CD14-positive monocyte (primary cell): ENCODE measurements at regions not wholly inside any gene's neighbourhood (a gene's known extent, or its start where the extent isn't known, plus 50 kb on each side); places are given as distances from the start of the nearest gene placed in this dataset.
A peak's percentile ranks its signal among the peaks of the same experiment; 100 is the strongest.
"Not testable (repeated sequence)": the region's sequence is repeated elsewhere in the genome, so short reads cannot be mapped to it uniquely, and the experiment has no call there.

Experiments
- DNase-seq, 3 donors: peaks; one replicate each; pipeline ENCODE4 v3.0.0-alpha.2; 2011 to 2022
- H2AFZ ChIP-seq: 2 replicates; pipeline ENCODE4 v1.6.0; 2012; ENCODE audit warnings: mild to moderate bottlenecking, low read depth, low read length, inconsistent platforms; ENCODE audit not compliant: insufficient read depth, poor library complexity, severe bottlenecking
- H3K27ac ChIP-seq, 2 donors: 1 replicate in 1 of 2; 2 replicates in 1 of 2; pipeline ENCODE4 v1.5.1; 2012 to 2013; ENCODE audit warnings: low read length in 2 of 2, control low read depth in 1 of 2, inconsistent platforms in 1 of 2, low read depth in 1 of 2, mild to moderate bottlenecking in 1 of 2
- H3K27me3 ChIP-seq, 2 donors: one replicate each; pipeline versions ENCODE4 v1.6.0 to v1.6.1; 2011 to 2013; ENCODE audit warnings: low read length in 2 of 2; ENCODE audit not compliant: control insufficient read depth in 2 of 2, insufficient read depth in 2 of 2
- H3K36me3 ChIP-seq, 2 donors: replicated peaks in 1 of 2; 1 replicate in 1 of 2; 2 replicates in 1 of 2; pipeline versions ENCODE4 v1.5.1 to v1.6.1; 2012 to 2013; ENCODE audit warnings: low read length in 2 of 2, control low read depth in 1 of 2, inconsistent platforms in 1 of 2, mild to moderate bottlenecking in 1 of 2; ENCODE audit not compliant: insufficient read depth in 2 of 2, control insufficient read depth in 1 of 2
- H3K4me1 ChIP-seq, 2 donors: 1 replicate in 1 of 2; 2 replicates in 1 of 2; pipeline versions ENCODE4 v1.5.1 to v1.6.1; 2012 to 2013; ENCODE audit warnings: low read length in 2 of 2, control low read depth in 1 of 2, inconsistent platforms in 1 of 2, mild to moderate bottlenecking in 1 of 2, moderate library complexity in 1 of 2; ENCODE audit not compliant: insufficient read depth in 2 of 2, control insufficient read depth in 1 of 2
- H3K4me2 ChIP-seq: replicated peaks from 2 replicates; pipeline ENCODE3; 2012; ENCODE audit warnings: low read length, moderate library complexity, mild to moderate bottlenecking; ENCODE audit not compliant: poor library complexity, severe bottlenecking; ENCODE audit errors: extremely low read depth
- H3K4me3 ChIP-seq, 3 experiments: fragments of 200-600 bp in 1 of 3; sonication (generic) in 1 of 3; replicated peaks in 1 of 3; 1 replicate in 2 of 3; 2 replicates in 1 of 3; pipeline ENCODE4 v1.5.1; 2011 to 2013; ENCODE audit warnings: low read length in 3 of 3, mild to moderate bottlenecking in 3 of 3, control low read depth in 2 of 3, low read depth in 2 of 3, inconsistent platforms in 1 of 3, moderate library complexity in 1 of 3
- H3K79me2 ChIP-seq: 2 replicates; pipeline ENCODE4 v1.6.0; 2012; ENCODE audit warnings: mild to moderate bottlenecking, control low read depth, inconsistent platforms, low read length, moderate library complexity; ENCODE audit not compliant: insufficient read depth
- H3K9ac ChIP-seq: 2 replicates; pipeline ENCODE4 v1.6.0; 2017; ENCODE audit warnings: low read length, mild to moderate bottlenecking; ENCODE audit not compliant: insufficient read depth, poor library complexity, severe bottlenecking
- H3K9me3 ChIP-seq, 2 donors: replicated peaks in 1 of 2; 1 replicate in 1 of 2; 2 replicates in 1 of 2; pipeline versions ENCODE4 v1.5.1 to v1.6.1; 2012 to 2013; ENCODE audit warnings: low read length in 2 of 2, control low read depth in 1 of 2; ENCODE audit not compliant: control insufficient read depth in 1 of 2, insufficient read depth in 1 of 2
- H4K20me1 ChIP-seq: 2 replicates; pipeline ENCODE4 v1.6.0; 2012; ENCODE audit warnings: mild to moderate bottlenecking, low read length, control low read depth, moderate library complexity; ENCODE audit not compliant: insufficient read depth
- H3K27ac Mint-ChIP-seq, 7 donors: one replicate each; pipeline ENCODE4 v1.8.0; 2020; ENCODE audit warnings: mild to moderate bottlenecking in 7 of 7, mixed read lengths in 7 of 7, moderate library complexity in 6 of 7, inconsistent platforms in 2 of 7
- H3K27me3 Mint-ChIP-seq, 3 donors: one replicate each; pipeline ENCODE4 v1.8.0; 2021 to 2022; ENCODE audit warnings: low read depth in 3 of 3, mild to moderate bottlenecking in 3 of 3, mixed read lengths in 3 of 3, moderate library complexity in 3 of 3, inconsistent platforms in 1 of 3
- H3K36me3 Mint-ChIP-seq, 2 donors: one replicate each; pipeline ENCODE4 v1.8.0; 2020; ENCODE audit warnings: mixed read lengths in 2 of 2, inconsistent platforms in 1 of 2, mild to moderate bottlenecking in 1 of 2
- H3K4me1 Mint-ChIP-seq: one replicate; pipeline ENCODE4 v1.8.0; 2020; ENCODE audit warnings: mild to moderate bottlenecking, mixed read lengths
- H3K4me3 Mint-ChIP-seq, 2 donors: one replicate each; pipeline ENCODE4 v1.8.0; 2020; ENCODE audit warnings: mild to moderate bottlenecking in 2 of 2, mixed read lengths in 2 of 2, moderate library complexity in 1 of 2
- H3K9me3 Mint-ChIP-seq, 7 donors: one replicate each; pipeline ENCODE4 v1.8.0; 2020 to 2022; ENCODE audit warnings: mixed read lengths in 7 of 7, mild to moderate bottlenecking in 6 of 7, moderate library complexity in 6 of 7, inconsistent platforms in 2 of 7
- CTCF ChIP-seq: fragments of 200-600 bp; IDR thresholded peaks from one replicate; pipeline ENCODE4 v1.8.0; 2022; ENCODE audit warnings: antibody characterized with exemption, mild to moderate bottlenecking
- WGBS: methylation state at CpG from one replicate; pipeline ENCODE4 v1.1.5; 2013; ENCODE audit warnings: missing lambda C conversion rate; ENCODE audit not compliant: insufficient coverage; 5-methylcytosine and 5-hydroxymethylcytosine counted together
- intact Hi-C, 2 donors: fragments of 100-400 bp; cut with micrococcal nuclease; formaldehyde crosslinking; loops; one replicate each; pipeline versions ENCODE4 v1.15.0 to v1.15.1; 2023

DNA sequence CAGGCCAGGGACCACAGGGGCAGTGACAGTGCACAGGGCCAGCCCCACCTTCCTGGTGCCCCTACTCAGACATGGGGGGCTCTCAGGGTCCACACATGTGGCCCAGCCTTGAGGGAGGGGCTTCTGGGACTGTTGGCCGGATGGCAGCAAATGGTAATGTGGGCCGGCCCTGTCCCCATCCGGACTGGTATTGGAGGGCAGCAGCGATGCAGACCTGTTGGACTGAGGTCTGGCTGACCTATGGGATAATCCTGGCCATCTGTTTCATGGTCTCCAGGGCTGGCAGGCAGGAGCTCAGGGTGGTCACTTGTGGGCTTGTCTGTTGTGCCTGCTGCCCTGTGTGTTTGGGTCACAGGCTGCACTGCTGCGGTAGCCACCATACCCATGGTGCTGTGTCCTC is 387.5 kb downstream of the TMEM121 start:
- H3K4me1 ChIP-seq = no peaks in the 10 kb centered on the region
- no peak overlapping the region for H3K4me3 ChIP-seq
- no peak for DNase-seq
- H3K9ac ChIP-seq = no peak overlapping the region
- no peak overlapping the region for H3K4me2 ChIP-seq
- no peak overlapping the region for H3K27ac ChIP-seq
- H3K27me3 Mint-ChIP-seq = peaks cover 21 to 51% (median 25%) of the 10 kb centered on the region in 3 donors
- no peak overlapping the region for H2AFZ ChIP-seq
- peaks cover 8 to 10% of the 10 kb centered on the region in 2 donors for H3K9me3 ChIP-seq
- H3K27me3 ChIP-seq = peaks cover 0 to 19% of the 10 kb centered on the region in 2 donors
- no peak overlapping the region for H3K4me3 Mint-ChIP-seq
- H4K20me1 ChIP-seq = no peaks in the 10 kb centered on the region
- WGBS = 73% methylated on average over 5 of the region's 5 CpGs
- no peak overlapping the region for H3K27ac Mint-ChIP-seq
- H3K36me3 ChIP-seq = no peaks in the 10 kb centered on the region
- peaks cover 7 to 20% (median 12%) of the 10 kb centered on the region in 7 donors for H3K9me3 Mint-ChIP-seq
- no peaks in the 10 kb centered on the region for H3K36me3 Mint-ChIP-seq
- H3K79me2 ChIP-seq = no peaks in the 10 kb centered on the region
- H3K4me1 Mint-ChIP-seq = no peaks in the 10 kb centered on the region
- no peak for TF ChIP-seq CTCF
- intact Hi-C loops = no loop called here

DNA sequence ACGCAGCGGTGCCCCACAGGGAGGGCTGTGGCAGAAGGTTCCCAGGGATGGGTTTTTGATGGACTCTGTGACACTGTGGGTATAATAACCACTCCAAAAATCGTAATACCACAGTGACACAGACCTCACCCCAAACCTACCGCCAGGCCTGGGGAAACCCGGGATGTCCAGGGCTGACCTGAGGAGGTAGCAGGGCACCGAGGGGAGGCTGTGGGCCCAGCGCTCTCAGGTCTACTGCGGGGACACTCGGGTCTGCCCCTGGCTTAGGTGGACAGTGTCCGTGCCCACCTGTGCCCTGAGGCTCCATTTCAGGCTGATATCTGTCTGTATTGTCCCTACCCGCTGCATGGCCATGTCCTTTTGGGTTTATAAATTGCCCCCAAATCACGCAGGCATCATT is 387.9 kb downstream of the TMEM121 start:
- H3K4me3 Mint-ChIP-seq, H3K4me3 ChIP-seq, H3K4me1 Mint-ChIP-seq, H4K20me1 ChIP-seq, intact Hi-C loops, H3K79me2 ChIP-seq, DNase-seq, H2AFZ ChIP-seq, H3K4me2 ChIP-seq, H3K27ac ChIP-seq, H3K4me1 ChIP-seq, H3K9ac ChIP-seq, H3K36me3 Mint-ChIP-seq, H3K36me3 ChIP-seq: not testable (repeated sequence)
- Histone ChIP-seq H3K27me3 (peaks cover 0 to 15% of the 10 kb centered on the region in 2 donors), H3K9me3 (peaks cover 8 to 10% of the 10 kb centered on the region in 2 donors)
- H3K27me3 Mint-ChIP-seq = peaks cover 20 to 47% (median 23%) of the 10 kb centered on the region in 3 donors
- H3K9me3 Mint-ChIP-seq = peaks cover 7 to 20% (median 12%) of the 10 kb centered on the region in 7 donors
- 86% methylated on average over 9 of the region's 12 CpGs for WGBS
- H3K27ac Mint-ChIP-seq = peak overlapping the region in 1 of 7 donors; percentile 63
